Sigmoid colon (tissue), 6 donors: ENCODE measurements at regions not wholly inside any gene's neighbourhood (a gene's known extent, or its start where the extent isn't known, plus 50 kb on each side); places are given as distances from the start of the nearest gene placed in this dataset.
A peak's percentile ranks its signal among the peaks of the same experiment; 100 is the strongest.

Source experiments
- DNase-seq: peaks from one replicate; pipeline ENCODE4 v3.0.0-alpha.2; 2019
- H3K27ac ChIP-seq, 4 donors: fragments of 200-600 bp; sonication (generic); one replicate each; pipeline ENCODE4 v1.5.1; 2016 to 2019; ENCODE audit warnings: mild to moderate bottlenecking in 1 of 4
- H3K27me3 ChIP-seq, 3 donors: fragments of 200-600 bp; sonication (generic); one replicate each; pipeline ENCODE4 v1.5.1; 2019; ENCODE audit warnings: mild to moderate bottlenecking in 1 of 3
- H3K36me3 ChIP-seq, 4 donors: fragments of 200-600 bp; sonication (generic); one replicate each; pipeline ENCODE4 v1.5.1; 2016 to 2019
- H3K4me1 ChIP-seq, 4 donors: fragments of 200-600 bp; sonication (generic); one replicate each; pipeline ENCODE4 v1.5.1; 2017 to 2019
- H3K4me3 ChIP-seq, 4 donors: fragments of 200-600 bp; sonication (generic); one replicate each; pipeline ENCODE4 v1.5.1; 2017 to 2019; ENCODE audit warnings: mild to moderate bottlenecking in 2 of 4, moderate library complexity in 1 of 4
- H3K9me3 ChIP-seq, 4 donors: fragments of 200-600 bp in 3 of 4; sonication (generic) in 3 of 4; one replicate each; pipeline versions ENCODE4 v1.5.1 to v1.6.1; 2013 to 2019
- CTCF ChIP-seq, 4 experiments: fragments of 450-650 bp in 3 of 4; fragments of 200-600 bp in 1 of 4; IDR thresholded peaks; one replicate each; pipeline ENCODE4 v1.5.1; 2016 to 2019; ENCODE audit warnings: antibody characterized with exemption in 4 of 4, mild to moderate bottlenecking in 3 of 4, moderate library complexity in 2 of 4
- EP300 ChIP-seq, 4 donors: sonication (generic); formaldehyde crosslinking; IDR thresholded peaks; one replicate each; pipeline ENCODE4 v1.6.1; 2017; ENCODE audit warnings: antibody characterized with exemption in 4 of 4
- POLR2A ChIP-seq, 2 donors: fragments of 450-650 bp; IDR thresholded peaks; one replicate each; pipeline ENCODE4 v1.6.1; 2016; ENCODE audit warnings: antibody characterized with exemption in 2 of 2, mild to moderate bottlenecking in 2 of 2, moderate library complexity in 2 of 2
- POLR2AphosphoS5 ChIP-seq, 4 donors: sonication (generic); formaldehyde crosslinking; IDR thresholded peaks; one replicate each; pipeline ENCODE4 v1.6.1; 2017; ENCODE audit warnings: antibody characterized with exemption in 4 of 4
- WGBS, 2 donors: extraction: QIAGEN DNeasy Blood & Tissue Kit; methylation state at CpG; one replicate each; pipeline ENCODE4 v1.1.7; 2013; 5-methylcytosine and 5-hydroxymethylcytosine counted together
- intact Hi-C: fragments of 100-400 bp; cut with DNase I; formaldehyde crosslinking; loops from one replicate; pipeline ENCODE4 v1.15.1; 2023
- donor health status: healthy with polysubstance abuse.
- donor health status: healthy.

GRCh38 chr12:93300611-93301021 lies 77.1 kb upstream of the NUDT4 start:
- no peaks in the 10 kb centered on the region for H3K36me3 ChIP-seq
- H3K27me3 ChIP-seq = no peaks in the 10 kb centered on the region
- no peak overlapping the region for H3K4me3 ChIP-seq
- TF ChIP-seq EP300 (IDR thresholded peaks at IDR 0.05) (no peak), POLR2AphosphoS5 (IDR thresholded peaks at IDR 0.05) (peak in 1 of 4 donors; percentile 35)
- intact Hi-C loops = no loop called here
- no peak for DNase-seq
- peak overlapping the region in 1 of 4 donors; percentile 18 for H3K27ac ChIP-seq
- H3K4me1 ChIP-seq = peaks cover 0 to 19% (median 5%) of the 10 kb centered on the region in 4 donors
- WGBS, 2 donors = 34 to 53% methylated on average over 2 of the region's 2 CpGs
- H3K9me3 ChIP-seq = no peaks in the 10 kb centered on the region

GRCh38 chr12:93302331-93303229 lies 75.1 kb upstream of the NUDT4 start:
- peak in 2 of 4 donors; percentile 56 to 84 for TF ChIP-seq EP300 (IDR thresholded peaks at IDR 0.05)
- peak; percentile 35 to 80 (median 57) for TF ChIP-seq POLR2AphosphoS5 (IDR thresholded peaks at IDR 0.05)
- TF ChIP-seq CTCF (IDR thresholded peaks at IDR 0.05) = no peak
- H3K27me3 ChIP-seq = no peaks in the 10 kb centered on the region
- WGBS, 2 donors = 70 to 86% methylated on average over 5 of the region's 5 CpGs
- no peak overlapping the region for H3K4me3 ChIP-seq
- H3K36me3 ChIP-seq = no peaks in the 10 kb centered on the region
- peak overlapping the region in 3 of 4 donors; percentile 44 to 61 (median 51) for H3K27ac ChIP-seq
- H3K4me1 ChIP-seq = peaks cover 0 to 19% (median 5%) of the 10 kb centered on the region in 4 donors
- intact Hi-C loops = no loop called here
- DNase-seq = no peak
- no peaks in the 10 kb centered on the region for H3K9me3 ChIP-seq

GRCh38 chr12:93306636-93307035 lies 71.1 kb upstream of the NUDT4 start:
- Histone ChIP-seq H3K4me3 (no peak overlapping the region), H3K27me3 (no peaks in the 10 kb centered on the region), H3K36me3 (no peaks in the 10 kb centered on the region), H3K27ac (no peak overlapping the region), H3K4me1 (peaks cover 0 to 12% (median 0%) of the 10 kb centered on the region in 4 donors), H3K9me3 (no peaks in the 10 kb centered on the region)
- TF ChIP-seq POLR2A (IDR thresholded peaks at IDR 0.05) = no peak
- no peak for TF ChIP-seq POLR2AphosphoS5 (IDR thresholded peaks at IDR 0.05)
- no peak for TF ChIP-seq CTCF (IDR thresholded peaks at IDR 0.05)
- TF ChIP-seq EP300 (IDR thresholded peaks at IDR 0.05) = no peak
- no peak for DNase-seq
- intact Hi-C loops = no loop called here

- DNase-seq = no peak
- no peak overlapping the region for H3K27ac ChIP-seq
- H3K9me3 ChIP-seq = no peaks in the 10 kb centered on the region
- TF ChIP-seq CTCF (IDR thresholded peaks at IDR 0.05) (no peak), POLR2A (IDR thresholded peaks at IDR 0.05) (no peak), POLR2AphosphoS5 (IDR thresholded peaks at IDR 0.05) (no peak), EP300 (IDR thresholded peaks at IDR 0.05) (no peak)
- H3K36me3 ChIP-seq = no peaks in the 10 kb centered on the region
- H3K4me1 ChIP-seq = no peaks in the 10 kb centered on the region
- no peak overlapping the region for H3K4me3 ChIP-seq
- intact Hi-C loops = no loop called here
- H3K27me3 ChIP-seq = no peaks in the 10 kb centered on the region
- WGBS, 2 donors = 93 to 95% methylated on average over 4 of the region's 4 CpGs
These were observed 69.4 kb upstream of the NUDT4 start for GRCh38 chr12:93308281-93308680.

- no peaks in the 10 kb centered on the region for H3K4me1 ChIP-seq
- H3K27ac ChIP-seq = no peak overlapping the region
- no peak overlapping the region for H3K4me3 ChIP-seq
- no peaks in the 10 kb centered on the region for H3K9me3 ChIP-seq
- WGBS, 2 donors = 92 to 94% methylated on average over 2 of the region's 2 CpGs
- TF ChIP-seq POLR2AphosphoS5 (IDR thresholded peaks at IDR 0.05) (no peak), EP300 (IDR thresholded peaks at IDR 0.05) (no peak), POLR2A (IDR thresholded peaks at IDR 0.05) (no peak), CTCF (IDR thresholded peaks at IDR 0.05) (no peak)
- intact Hi-C loops = no loop called here
- DNase-seq = no peak
- H3K27me3 ChIP-seq = no peaks in the 10 kb centered on the region
- H3K36me3 ChIP-seq = no peaks in the 10 kb centered on the region
These were observed 65.9 kb upstream of the NUDT4 start for GRCh38 chr12:93311827-93312226.
